DND-41 (cell line): ENCODE measurements at regions not wholly inside any gene's neighbourhood (a gene's known extent, or its start where the extent isn't known, plus 50 kb on each side); places are given as distances from the start of the nearest gene placed in this dataset.

Source experiments
- ATAC-seq: fragments of 200-7000 bp; cut with Tn5 transposase; 3 replicates; pipeline ENCODE4 v1.9.1; 2021; ENCODE audit warnings: low read depth; ENCODE audit not compliant: insufficient read depth
- DNase-seq: peaks from one replicate; pipeline ENCODE4 v3.0.0-alpha.2; 2020
- H2AFZ ChIP-seq: 2 replicates; pipeline ENCODE4 v1.6.0; 2012; ENCODE audit warnings: low read depth, low read length
- H3K27ac ChIP-seq: 2 replicates; pipeline ENCODE4 v1.5.1; 2012; ENCODE audit warnings: low read length, inconsistent platforms
- H3K27me3 ChIP-seq: fragments of 200-600 bp; sonication (generic); 2 replicates; pipeline ENCODE4 v1.6.0; 2012; ENCODE audit warnings: low read length, mild to moderate bottlenecking, inconsistent platforms; ENCODE audit not compliant: insufficient read depth, poor library complexity
- H3K36me3 ChIP-seq: 2 replicates; pipeline ENCODE4 v1.5.1; 2012; ENCODE audit warnings: low read length, inconsistent platforms; ENCODE audit not compliant: insufficient read depth
- H3K4me1 ChIP-seq: 2 replicates; pipeline ENCODE4 v1.5.1; 2012; ENCODE audit warnings: mild to moderate bottlenecking, low read length; ENCODE audit not compliant: insufficient read depth
- H3K4me2 ChIP-seq: 2 replicates; pipeline ENCODE4 v1.6.0; 2012; ENCODE audit warnings: mild to moderate bottlenecking, moderate library complexity, low read length, inconsistent platforms; ENCODE audit not compliant: insufficient read depth
- H3K4me3 ChIP-seq, 2 experiments: fragments of 200-600 bp in 1 of 2; shearing (Covaris generic) in 1 of 2; 2 replicates each; pipeline ENCODE4 v1.5.1; 2012 to 2016; ENCODE audit warnings: inconsistent platforms in 2 of 2, low read length in 2 of 2, mild to moderate bottlenecking in 2 of 2, low read depth in 1 of 2, moderate library complexity in 1 of 2
- H3K79me2 ChIP-seq: 2 replicates; pipeline ENCODE4 v1.6.0; 2012; ENCODE audit warnings: low read length, inconsistent platforms; ENCODE audit not compliant: insufficient read depth
- H3K9ac ChIP-seq: 2 replicates; pipeline ENCODE4 v1.6.0; 2012; ENCODE audit warnings: low read depth, mild to moderate bottlenecking, inconsistent platforms, low read length, moderate library complexity
- H3K9me3 ChIP-seq: 2 replicates; pipeline ENCODE4 v1.5.1; 2012; ENCODE audit warnings: low read length, moderate library complexity, mild to moderate bottlenecking, inconsistent platforms; ENCODE audit not compliant: insufficient read depth, severe bottlenecking
- H4K20me1 ChIP-seq: 2 replicates; pipeline ENCODE4 v1.6.0; 2012; ENCODE audit warnings: low read length; ENCODE audit not compliant: insufficient read depth
- EZH2 ChIP-seq: IDR thresholded peaks from 3 replicates; pipeline ENCODE4 v1.6.1; 2012; ENCODE audit warnings: borderline replicate concordance, low read depth, mild to moderate bottlenecking, moderate library complexity, low read length, inconsistent platforms; ENCODE audit not compliant: severe bottlenecking
- TF ChIP-seq, protein P1 (sequence below): IDR thresholded peaks from 2 replicates; pipeline ENCODE4 v1.5.1; 2012; ENCODE audit warnings: borderline replicate concordance, low read length, moderate library complexity, mild to moderate bottlenecking; ENCODE audit not compliant: poor library complexity, severe bottlenecking; ENCODE audit errors: extremely low read depth

DNA sequence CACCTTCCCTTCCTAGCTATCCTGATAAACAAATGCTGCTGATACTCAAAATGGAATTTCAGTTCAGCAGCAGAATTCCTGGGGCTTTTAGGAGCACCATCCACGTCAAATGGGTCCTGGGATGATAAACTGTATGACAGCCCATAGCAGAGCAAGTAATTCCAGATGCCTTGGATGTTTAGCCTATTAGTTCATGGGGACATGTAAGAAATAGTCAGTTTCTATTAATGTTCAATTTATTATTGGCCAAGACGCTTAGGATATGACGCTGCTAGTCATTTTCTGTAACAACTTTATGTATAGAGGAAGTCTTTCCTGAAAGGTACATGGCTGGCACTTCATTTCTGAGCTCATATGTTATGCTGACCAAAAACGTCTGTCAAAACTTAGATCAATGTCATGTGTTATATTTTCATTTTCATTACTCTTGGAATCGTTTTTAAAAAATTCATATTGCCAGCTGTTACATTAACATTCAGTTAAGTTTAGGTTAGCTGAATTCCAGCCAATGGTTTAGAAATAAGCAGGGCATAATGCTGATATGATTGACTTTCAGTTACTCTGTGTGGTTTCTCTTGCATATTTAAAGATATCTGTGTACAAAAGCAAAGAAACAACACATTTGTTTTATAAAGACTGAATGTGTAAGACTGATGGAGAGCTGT is 243.8 kb downstream of the CSNK1G3 start:
- H3K4me2 ChIP-seq, result no peak overlapping the region
- H3K4me3 ChIP-seq, result no peak overlapping the region
- no peaks in the 10 kb centered on the region for H4K20me1 ChIP-seq
- H3K9ac ChIP-seq, result no peak overlapping the region
- TF ChIP-seq, protein P1, sequence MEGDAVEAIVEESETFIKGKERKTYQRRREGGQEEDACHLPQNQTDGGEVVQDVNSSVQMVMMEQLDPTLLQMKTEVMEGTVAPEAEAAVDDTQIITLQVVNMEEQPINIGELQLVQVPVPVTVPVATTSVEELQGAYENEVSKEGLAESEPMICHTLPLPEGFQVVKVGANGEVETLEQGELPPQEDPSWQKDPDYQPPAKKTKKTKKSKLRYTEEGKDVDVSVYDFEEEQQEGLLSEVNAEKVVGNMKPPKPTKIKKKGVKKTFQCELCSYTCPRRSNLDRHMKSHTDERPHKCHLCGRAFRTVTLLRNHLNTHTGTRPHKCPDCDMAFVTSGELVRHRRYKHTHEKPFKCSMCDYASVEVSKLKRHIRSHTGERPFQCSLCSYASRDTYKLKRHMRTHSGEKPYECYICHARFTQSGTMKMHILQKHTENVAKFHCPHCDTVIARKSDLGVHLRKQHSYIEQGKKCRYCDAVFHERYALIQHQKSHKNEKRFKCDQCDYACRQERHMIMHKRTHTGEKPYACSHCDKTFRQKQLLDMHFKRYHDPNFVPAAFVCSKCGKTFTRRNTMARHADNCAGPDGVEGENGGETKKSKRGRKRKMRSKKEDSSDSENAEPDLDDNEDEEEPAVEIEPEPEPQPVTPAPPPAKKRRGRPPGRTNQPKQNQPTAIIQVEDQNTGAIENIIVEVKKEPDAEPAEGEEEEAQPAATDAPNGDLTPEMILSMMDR, result no peak
- TF ChIP-seq EZH2, result no peak
- no peaks in the 10 kb centered on the region for H3K27me3 ChIP-seq
- no peaks in the 10 kb centered on the region for H3K9me3 ChIP-seq
- H2AFZ ChIP-seq, result no peak overlapping the region; the same call in 1 of the 2 replicates
- H3K4me1 ChIP-seq, result no peaks in the 10 kb centered on the region
- no peak overlapping the region for H3K27ac ChIP-seq
- ATAC-seq, result no peak
- H3K79me2 ChIP-seq, result no peaks in the 10 kb centered on the region
- DNase-seq, result no peak
- no peaks in the 10 kb centered on the region for H3K36me3 ChIP-seq

DNA sequence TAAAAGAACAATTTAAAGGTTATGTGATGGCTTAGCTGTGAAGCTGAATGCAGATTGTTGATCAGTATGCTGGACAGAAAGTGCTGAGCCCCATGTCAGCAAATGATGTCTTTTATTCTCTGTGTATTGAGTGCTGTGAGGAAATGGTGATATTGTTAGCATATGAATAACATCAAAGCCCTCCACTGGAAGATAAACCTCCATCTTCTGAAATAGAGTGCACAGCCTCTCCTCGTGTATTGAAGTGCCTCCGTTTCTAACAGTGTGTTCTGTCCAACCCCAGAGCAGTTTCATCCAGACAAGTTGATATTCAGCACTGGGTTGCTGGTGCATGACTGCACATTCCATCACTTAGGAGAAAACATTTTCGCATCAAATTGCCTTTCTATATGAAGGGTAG is 242.9 kb downstream of the CSNK1G3 start:
- H3K4me3 ChIP-seq, result no peak overlapping the region
- DNase-seq (no peak), ATAC-seq (no peak)
- TF ChIP-seq EZH2, result no peak
- TF ChIP-seq, protein P1, result no peak
- no peaks in the 10 kb centered on the region for H3K27me3 ChIP-seq
- H2AFZ ChIP-seq, result no peak overlapping the region
- H3K9me3 ChIP-seq, result no peaks in the 10 kb centered on the region
- no peaks in the 10 kb centered on the region for H4K20me1 ChIP-seq
- no peak overlapping the region for H3K27ac ChIP-seq
- H3K79me2 ChIP-seq, result no peaks in the 10 kb centered on the region
- H3K36me3 ChIP-seq, result no peaks in the 10 kb centered on the region
- H3K4me2 ChIP-seq, result no peak overlapping the region
- H3K9ac ChIP-seq, result no peak overlapping the region
- no peaks in the 10 kb centered on the region for H3K4me1 ChIP-seq

DNA sequence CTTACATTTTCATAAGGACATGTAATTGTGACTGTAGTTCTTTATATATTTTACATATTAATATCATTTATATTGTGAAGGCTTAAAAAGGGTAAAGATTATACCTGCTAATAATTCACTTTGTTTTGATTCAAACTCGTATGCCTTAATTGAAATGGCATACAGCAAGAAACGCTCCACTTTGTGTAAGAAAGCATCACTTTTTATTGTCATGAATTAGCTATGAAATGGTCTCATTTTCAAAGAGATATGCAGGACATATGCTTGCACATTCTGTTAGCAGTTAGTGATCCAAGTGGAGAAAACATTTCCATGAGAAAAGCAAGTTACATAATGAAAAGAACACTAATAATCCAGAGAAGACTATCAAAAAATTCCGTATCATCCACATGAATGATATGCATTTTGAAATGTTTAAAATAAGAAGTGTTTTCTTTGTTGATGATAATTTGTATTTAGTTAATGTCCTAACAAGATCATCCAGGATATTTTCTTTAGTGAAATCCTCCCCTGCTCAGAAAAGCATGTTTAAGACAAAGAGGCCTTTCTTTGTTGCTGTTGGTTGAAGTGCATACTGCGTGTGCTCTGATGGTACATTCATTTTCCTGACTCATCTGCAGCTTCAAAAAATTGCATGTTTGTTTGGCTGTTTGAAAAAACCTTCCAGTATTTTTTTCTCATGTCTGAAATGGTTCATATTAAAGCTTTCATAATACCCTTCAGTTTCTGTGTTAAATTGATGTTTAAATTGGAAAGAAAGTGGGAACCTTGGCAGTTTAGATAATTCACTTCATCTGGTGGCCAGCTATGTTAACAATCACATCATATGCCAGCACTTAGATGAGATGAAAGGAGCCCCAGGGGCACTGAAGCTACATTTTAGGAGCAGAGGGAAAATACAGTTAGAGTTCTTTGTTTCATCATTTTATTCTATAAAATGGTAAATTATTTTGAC is 242.2 kb downstream of the CSNK1G3 start:
- Histone ChIP-seq H3K9me3 (no peaks in the 10 kb centered on the region), H3K4me2 (no peak overlapping the region), H3K79me2 (no peaks in the 10 kb centered on the region), H3K4me1 (no peaks in the 10 kb centered on the region), H2AFZ (no peak overlapping the region), H3K9ac (no peak overlapping the region), H3K4me3 (no peak overlapping the region), H4K20me1 (no peaks in the 10 kb centered on the region), H3K36me3 (no peaks in the 10 kb centered on the region), H3K27ac (no peak overlapping the region), H3K27me3 (no peaks in the 10 kb centered on the region)
- ATAC-seq, result no peak
- TF ChIP-seq EZH2, result no peak
- TF ChIP-seq, protein P1, result no peak
- DNase-seq, result no peak
